ENCODE measurements at regions not wholly inside any gene's neighbourhood (a gene's known extent, or its start where the extent isn't known, plus 50 kb on each side); places are given as distances from the start of the nearest gene placed in this dataset.

GRCh38 chr18:40534723-40535122 is 1420.3 kb upstream of the PIK3C3 start:
- no peak overlapping the region for H4K5ac ChIP-seq (ENCODE audit: insufficient read length, low read depth, low read length)
- no peaks in the 10 kb centered on the region for H3K27me3 ChIP-seq (replicated peaks in 1 of 4; ENCODE audit: control insufficient read depth in 3 of 4, extremely low read depth in 1 of 4, insufficient read depth in 3 of 4, low read length in 3 of 4)
- WGBS, 2 experiments (ENCODE audit: extremely low coverage in 1 of 2, insufficient coverage in 1 of 2, insufficient read length in 1 of 2, insufficient replicate concordance in 2 of 2, low coverage in 1 of 2, low lambda C conversion rate in 2 of 2, missing lambda C conversion rate in 1 of 2) = 93% methylated on average over 2 of the region's 2 CpGs; no CpG with 5 or more reads in 1 of the 2 experiments
- H2BK120ac ChIP-seq (replicated peaks; ENCODE audit: low read depth, low read length) = no peak overlapping the region
- no peak overlapping the region for H3K4me2 ChIP-seq (ENCODE audit: insufficient read depth in 1 of 2, low read depth in 2 of 2, low read length in 2 of 2)
- H2BK15ac ChIP-seq (ENCODE audit: low read length) = no peak overlapping the region
- no peak for DNase-seq (ENCODE audit: low read depth in 1 of 2, low spot score in 2 of 2)
- no peak overlapping the region for H2BK12ac ChIP-seq (ENCODE audit: low read depth, low read length)
- H3K9ac ChIP-seq (replicated peaks in 1 of 4; ENCODE audit: extremely low read depth in 1 of 4, low read depth in 3 of 4, low read length in 3 of 4) = no peak overlapping the region
- no peak overlapping the region for H3K14ac ChIP-seq (ENCODE audit: insufficient read length)
- no peaks in the 10 kb centered on the region for H3K23me2 ChIP-seq (ENCODE audit: low read depth, low read length)
- H3K36me3 ChIP-seq (ENCODE audit: control insufficient read depth in 2 of 4, insufficient read depth in 4 of 4, low read length in 3 of 4) = no peaks in the 10 kb centered on the region
- H3K9me3 ChIP-seq (ENCODE audit: insufficient read depth in 2 of 2, low read depth in 1 of 2, low read length in 1 of 2) = no peaks in the 10 kb centered on the region
- no peaks in the 10 kb centered on the region for H3K79me1 ChIP-seq (ENCODE audit: low read depth, low read length)
- no peak overlapping the region for H4K91ac ChIP-seq (replicated peaks; ENCODE audit: insufficient read length, low read length)
- H3K4me1 ChIP-seq (replicated peaks in 1 of 4; ENCODE audit: control insufficient read depth in 3 of 4, insufficient read depth in 4 of 4, low read length in 3 of 4) = no peaks in the 10 kb centered on the region
- H3K56ac ChIP-seq (replicated peaks; ENCODE audit: insufficient read length, low read depth, low read length) = no peak overlapping the region
- H4K8ac ChIP-seq (ENCODE audit: extremely low read depth, insufficient read depth, low read length) = no peak overlapping the region
- H4K20me1 ChIP-seq (replicated peaks in 1 of 2; ENCODE audit: control insufficient read depth in 1 of 2, insufficient read depth in 2 of 2, low read length in 2 of 2) = no peaks in the 10 kb centered on the region
- no peak for FAIRE-seq
- no peak overlapping the region for H2AK5ac ChIP-seq (ENCODE audit: low read depth, low read length)
- no peak overlapping the region for H2AFZ ChIP-seq (ENCODE audit: low read length)
- no peak overlapping the region for H3K27ac ChIP-seq (ENCODE audit: low read depth, low read length)
- H3K18ac ChIP-seq (ENCODE audit: extremely low read depth, low read length) = no peak overlapping the region
- H3K4me3 ChIP-seq (ENCODE audit: extremely low read depth in 1 of 4, insufficient read depth in 2 of 4, low read depth in 3 of 4, low read length in 4 of 4) = no peak overlapping the region
- H3K23ac ChIP-seq (ENCODE audit: insufficient read length) = no peak overlapping the region
- POLR2A ChIA-PET (ENCODE audit: partially characterized antibody) = no interaction called here
- no peaks in the 10 kb centered on the region for H3K79me2 ChIP-seq (ENCODE audit: control insufficient read depth in 1 of 2, insufficient read depth in 2 of 2, low read length in 2 of 2)
- H2BK20ac ChIP-seq (ENCODE audit: low read length) = no peak overlapping the region
- CTCF ChIA-PET (ENCODE audit: partially characterized antibody) = no interaction called here
- no peak overlapping the region for H2BK5ac ChIP-seq (ENCODE audit: low read depth, low read length)
- no peak overlapping the region for H3K4ac ChIP-seq (replicated peaks; ENCODE audit: insufficient read length, low read depth, low read length)
- TF ChIP-seq ASH2L (IDR thresholded peaks at IDR 0.05; ENCODE audit: low read length) (no peak), JUND (IDR thresholded peaks at IDR 0.05; ENCODE audit: low read length) (no peak), CHD1 (IDR thresholded peaks at IDR 0.05; ENCODE audit: low read depth, low read length) (no peak), PHF8 (conservative IDR thresholded peaks at IDR 0.05; ENCODE audit: low read depth, low read length) (no peak), BRCA1 (IDR thresholded peaks at IDR 0.05; ENCODE audit: low read depth, low read length) (no peak), E2F6 (IDR thresholded peaks at IDR 0.05) (no peak), SUZ12 (IDR thresholded peaks at IDR 0.05; ENCODE audit: low read length) (no peak), SP4 (IDR thresholded peaks at IDR 0.05; ENCODE audit: low read length) (no peak), ZNF274 (IDR thresholded peaks at IDR 0.05; ENCODE audit: borderline replicate concordance, extremely low read depth, low read length) (no peak), TBP (IDR thresholded peaks at IDR 0.05; ENCODE audit: low read depth, low read length) (no peak), RBBP5 (IDR thresholded peaks at IDR 0.05; ENCODE audit: borderline replicate concordance, low read depth, low read length) (no peak), POU5F1 (IDR thresholded peaks at IDR 0.05; ENCODE audit: low read depth, low read length) (no peak), KDM4A (IDR thresholded peaks at IDR 0.05; ENCODE audit: low read depth, low read length, severe bottlenecking) (no peak), NANOG (IDR thresholded peaks at IDR 0.05; ENCODE audit: insufficient read depth, low read depth, low read length, poor library complexity, severe bottlenecking) (no peak), SIRT6 (IDR thresholded peaks at IDR 0.05; ENCODE audit: low read length) (no peak), RAD21 (IDR thresholded peaks at IDR 0.05 in 1 of 2, conservative IDR thresholded peaks at IDR 0.05 in 1 of 2; ENCODE audit: low read depth in 2 of 2, low read length in 2 of 2) (no peak)

Data from H1 (cell line).